ENCODE measurements at regions not wholly inside any gene's neighbourhood (a gene's known extent, or its start where the extent isn't known, plus 50 kb on each side); places are given as distances from the start of the nearest gene placed in this dataset.
"Not testable (repeated sequence)": the region's sequence is repeated elsewhere in the genome, so short reads cannot be mapped to it uniquely, and the experiment has no call there.

- DNase-seq (ENCODE audit: low spot score): no peak
Observed at GRCh38 chr3:18124501-18124900, 300.6 kb downstream of the SATB1 start.

GRCh38 chr3:18122264-18122663, 302.9 kb downstream of the SATB1 start:
- DNase-seq (ENCODE audit: low spot score): no peak

GRCh38 chr3:18121020-18121419, 304.1 kb downstream of the SATB1 start:
- DNase-seq (ENCODE audit: low spot score): no peak

DNA sequence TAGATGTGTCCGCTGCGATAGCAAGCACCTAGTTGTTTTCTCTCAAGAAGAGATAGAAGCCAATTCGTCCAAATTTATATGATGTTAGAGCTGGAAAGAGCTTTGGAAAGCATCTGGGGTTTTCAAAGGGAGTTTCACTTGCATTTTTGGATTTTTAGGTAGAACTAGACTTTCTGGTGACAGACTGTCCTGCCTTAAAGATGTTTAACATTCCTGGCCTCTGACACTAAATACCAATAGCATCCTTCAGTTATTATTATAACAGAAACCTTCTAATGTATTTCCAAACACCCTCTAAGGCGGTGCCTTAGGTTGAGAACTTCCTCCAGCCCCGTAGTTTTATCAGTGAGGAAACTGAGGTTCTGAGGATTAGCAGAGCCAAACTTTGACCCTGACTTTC, 305.3 kb downstream of the SATB1 start:
- DNase-seq (ENCODE audit: low spot score): no peak

DNA sequence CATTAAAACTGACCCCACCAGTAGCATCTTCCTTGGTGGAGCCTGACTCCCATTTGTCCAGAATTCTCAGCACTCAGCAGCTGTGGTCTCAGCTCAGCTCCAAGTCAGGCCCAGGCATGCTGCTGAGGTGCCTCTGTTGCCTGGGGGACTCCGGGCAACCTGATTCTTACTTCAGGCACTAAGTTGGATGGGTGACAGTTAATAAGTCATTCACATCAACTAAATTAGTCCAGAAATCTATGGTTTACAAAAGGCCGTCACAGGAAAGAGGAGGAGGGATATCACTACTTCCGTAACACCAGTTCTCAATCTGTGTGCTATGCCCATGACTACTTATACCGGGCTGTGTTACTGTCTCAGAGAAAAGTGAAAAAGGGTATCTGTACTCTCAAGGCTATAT, 310.2 kb downstream of the SATB1 start:
- no peak for DNase-seq (ENCODE audit: low spot score)

DNA sequence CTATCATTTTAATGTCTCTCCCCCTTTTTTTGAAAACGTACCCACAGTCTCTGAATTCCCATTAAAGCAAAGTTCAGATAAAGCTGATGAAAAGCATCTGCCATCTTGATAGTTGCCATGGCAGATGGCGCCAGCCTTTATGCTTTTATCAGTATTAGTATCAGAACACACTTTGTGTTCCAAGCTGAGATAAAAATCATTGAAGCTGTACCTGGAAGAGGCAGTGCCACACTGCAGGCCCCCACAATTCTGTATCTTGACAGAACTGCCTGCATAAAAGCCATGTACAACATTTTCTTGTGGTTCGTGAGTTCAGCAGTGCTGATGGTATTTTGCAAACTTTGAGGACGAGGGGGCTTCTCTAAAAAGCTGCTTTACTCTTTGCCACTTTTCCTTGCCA, 311.7 kb downstream of the SATB1 start:
- DNase-seq (ENCODE audit: low spot score): no peak

GRCh38 chr3:18112674-18113375, 312.3 kb downstream of the SATB1 start:
- DNase-seq (ENCODE audit: low spot score): no peak

DNA sequence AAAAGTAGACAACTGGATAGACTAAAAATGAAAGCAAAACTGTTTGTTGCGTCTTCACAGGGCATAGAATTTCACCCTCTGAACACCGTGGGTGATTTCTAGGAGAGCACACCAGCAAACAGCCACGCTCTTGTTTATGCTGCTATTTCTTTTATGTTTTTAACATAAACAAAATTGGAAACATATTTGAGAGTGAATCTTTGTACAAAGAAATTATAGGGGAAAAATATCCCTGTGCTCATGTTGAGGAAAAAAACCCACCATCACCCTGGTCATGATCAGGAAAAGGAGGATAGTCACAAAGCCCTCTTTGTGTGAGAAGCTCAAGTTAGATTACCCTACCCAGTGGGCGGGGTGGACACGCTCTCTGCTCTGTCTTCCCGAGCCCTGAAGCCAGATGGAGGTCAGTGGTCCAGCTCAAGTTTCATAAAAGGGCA, 313.3 kb downstream of the SATB1 start:
- no peak for DNase-seq (ENCODE audit: low spot score)

DNA sequence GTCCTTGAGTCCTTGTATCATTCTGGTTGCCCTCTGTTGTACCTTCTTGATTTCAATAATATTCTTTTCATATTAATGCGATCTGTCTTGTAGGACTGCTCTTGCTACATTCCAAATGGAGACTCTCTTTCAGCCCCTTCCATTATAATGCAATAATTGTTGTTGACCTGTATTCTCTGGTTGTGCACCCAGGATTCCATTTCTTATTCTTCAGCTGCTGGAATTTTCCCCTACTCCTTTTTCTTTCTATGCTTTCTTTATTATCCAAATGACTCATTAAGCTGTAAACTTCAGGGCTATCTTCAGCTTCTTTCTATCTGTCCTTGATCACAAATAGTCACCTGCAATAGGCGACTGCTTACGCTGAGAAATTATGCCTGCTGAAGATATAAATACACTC, 321.5 kb downstream of the SATB1 start:
- DNase-seq (ENCODE audit: low spot score): no peak

GRCh38 chr3:18100121-18100520, 325.0 kb downstream of the SATB1 start:
- DNase-seq (ENCODE audit: low spot score): no peak

DNA sequence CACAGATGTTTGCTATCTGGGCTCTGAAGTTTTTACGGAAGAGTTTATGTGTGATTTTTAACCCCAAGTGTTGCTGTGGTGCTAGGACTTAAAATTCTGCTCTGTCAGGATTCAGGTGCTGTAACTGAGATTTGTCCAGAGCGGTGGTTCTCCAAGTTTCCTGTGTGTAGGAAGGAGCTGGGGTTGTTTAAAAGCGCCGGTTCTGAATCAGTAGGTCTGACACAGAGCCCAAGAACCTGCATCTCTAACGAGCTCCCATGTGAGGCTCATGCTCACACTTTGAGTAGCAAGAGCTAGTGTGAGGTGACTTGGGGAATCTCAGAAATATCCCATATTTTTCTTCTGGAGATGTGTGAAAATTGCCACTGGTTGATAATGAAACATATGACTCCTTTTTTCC, 325.5 kb downstream of the SATB1 start:
- no peak for DNase-seq (ENCODE audit: low spot score)

GRCh38 chr3:18098960-18099587, 326.1 kb downstream of the SATB1 start:
- DNase-seq (ENCODE audit: low spot score): no peak

GRCh38 chr3:18097989-18098388, 327.1 kb downstream of the SATB1 start:
- no peak for DNase-seq (ENCODE audit: low spot score)

- DNase-seq (ENCODE audit: low spot score): no peak
Observed at GRCh38 chr3:18097473-18097872, 327.7 kb downstream of the SATB1 start.

DNA sequence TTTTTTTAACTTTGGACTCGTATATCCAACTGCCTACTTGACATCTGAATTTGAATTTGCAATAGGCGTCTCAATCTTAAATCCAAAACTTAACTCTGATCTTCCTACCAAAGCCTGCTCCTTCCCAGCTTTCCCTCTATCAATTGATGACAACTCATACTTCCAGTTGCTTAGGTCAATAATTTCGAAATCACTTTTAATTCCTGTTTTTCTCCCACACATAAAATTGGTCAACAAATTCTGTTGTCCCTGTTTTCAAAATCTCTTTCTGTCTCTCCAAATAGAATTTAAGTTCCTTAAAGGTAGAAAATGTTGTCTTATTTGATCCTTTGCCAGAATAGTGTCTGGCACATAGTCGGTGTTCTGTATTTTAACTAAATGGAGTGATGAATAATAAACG, 332.4 kb downstream of the SATB1 start:
- no peak for DNase-seq (ENCODE audit: low spot score)

DNA sequence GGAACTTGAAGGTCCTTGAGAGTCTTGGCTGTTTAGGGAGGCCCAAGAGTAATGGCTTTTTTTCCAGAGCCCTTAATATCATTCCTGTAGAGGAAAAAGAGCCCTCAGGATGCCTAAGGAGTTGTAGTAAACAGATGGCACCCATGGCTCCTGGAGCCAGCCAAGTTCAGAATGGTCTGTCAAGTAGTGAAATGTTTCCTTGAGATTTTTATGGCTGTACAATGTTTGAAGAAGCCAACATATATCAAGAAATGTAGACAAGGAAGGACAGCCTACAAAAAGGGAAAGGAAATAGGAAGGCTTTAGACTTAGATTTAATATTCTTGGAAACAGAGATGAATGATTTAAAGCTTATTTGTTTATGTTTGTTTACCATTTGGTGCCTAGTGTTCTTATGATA, 334.8 kb downstream of the SATB1 start:
- DNase-seq (ENCODE audit: low spot score): no peak

DNA sequence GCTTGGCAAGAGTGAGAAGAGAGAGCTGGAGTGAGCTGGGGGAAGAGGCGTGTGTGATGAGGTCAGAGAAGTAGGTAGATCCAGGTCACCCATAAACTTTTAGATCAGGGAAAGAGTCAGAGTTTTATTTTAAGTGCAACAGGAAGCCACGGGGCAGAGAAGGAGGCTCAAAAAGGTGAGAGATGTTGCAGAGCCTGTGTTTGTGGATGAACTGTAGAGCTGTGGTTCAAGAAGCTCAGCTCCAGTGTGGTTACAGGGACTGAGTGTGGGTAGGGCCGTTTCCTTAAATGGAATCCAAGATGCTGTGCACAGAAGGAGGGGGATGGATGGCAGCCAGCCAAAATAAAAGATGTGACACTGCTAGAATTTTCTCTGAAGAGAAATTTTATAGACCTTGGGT, 337.2 kb downstream of the SATB1 start:
- DNase-seq (ENCODE audit: low spot score): no peak

DNA sequence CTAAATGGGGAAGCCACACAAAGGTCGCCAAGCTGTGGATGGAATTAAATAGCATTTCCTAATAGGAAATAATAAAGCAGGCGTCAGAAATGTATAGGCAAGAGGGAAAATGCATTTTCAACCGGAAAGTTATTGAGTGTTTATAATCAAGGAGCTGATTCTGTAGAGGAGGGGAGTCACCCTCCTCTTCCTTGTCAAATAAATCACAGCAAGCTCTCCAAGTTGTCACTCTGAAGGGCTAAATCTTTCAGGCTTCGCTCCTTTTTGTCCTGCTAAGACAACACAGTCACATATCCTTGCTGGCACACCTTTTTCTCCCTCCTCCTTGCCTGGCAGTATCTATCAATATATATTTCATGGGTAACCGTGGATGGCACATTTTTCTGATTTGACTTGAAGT, 338.4 kb downstream of the SATB1 start:
- no peak for DNase-seq (ENCODE audit: low spot score)

- DNase-seq (ENCODE audit: low spot score): no peak
Observed at GRCh38 chr3:18086078-18086477, 339.1 kb downstream of the SATB1 start.

DNA sequence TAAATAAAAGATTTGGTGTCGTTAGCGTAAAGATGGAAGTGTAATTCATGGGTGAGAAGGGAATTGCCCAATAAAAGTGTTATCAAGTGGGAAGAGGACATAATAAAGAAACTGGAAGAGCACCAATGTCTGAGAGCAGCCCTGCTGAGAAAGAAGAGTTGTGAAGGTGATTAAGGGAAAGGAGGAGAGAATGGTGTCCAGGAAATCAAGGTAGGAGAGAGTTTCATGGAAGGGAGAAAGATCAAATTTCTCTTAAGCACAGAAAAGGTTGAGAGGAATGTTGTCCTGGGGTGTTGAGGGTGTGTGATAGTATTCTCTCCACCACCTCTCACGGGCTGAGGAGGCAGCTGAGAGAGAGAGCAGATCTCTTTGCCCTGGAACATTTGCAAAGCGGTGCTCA, 339.7 kb downstream of the SATB1 start:
- DNase-seq (ENCODE audit: low spot score): no peak

DNA sequence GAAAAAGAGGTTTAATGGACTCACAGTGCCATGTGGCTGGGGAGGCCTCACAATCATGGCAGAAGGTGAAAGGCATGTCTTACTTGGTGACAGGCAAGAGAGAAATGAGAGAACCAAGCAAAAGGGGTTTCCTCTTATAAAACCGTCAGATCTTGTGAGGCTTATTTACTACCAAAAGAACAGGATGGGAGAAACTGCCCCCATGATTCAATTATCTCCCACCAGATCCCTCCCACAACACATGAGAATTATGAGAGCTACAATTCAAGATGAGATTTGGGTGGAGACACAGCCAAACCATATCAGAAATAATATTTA, 340.8 kb upstream of the TBC1D5 start:
- DNase-seq (ENCODE audit: low spot score): not testable (repeated sequence)

GRCh38 chr3:18082551-18083272, 340.3 kb upstream of the TBC1D5 start:
- no peak for DNase-seq (ENCODE audit: low spot score)

DNA sequence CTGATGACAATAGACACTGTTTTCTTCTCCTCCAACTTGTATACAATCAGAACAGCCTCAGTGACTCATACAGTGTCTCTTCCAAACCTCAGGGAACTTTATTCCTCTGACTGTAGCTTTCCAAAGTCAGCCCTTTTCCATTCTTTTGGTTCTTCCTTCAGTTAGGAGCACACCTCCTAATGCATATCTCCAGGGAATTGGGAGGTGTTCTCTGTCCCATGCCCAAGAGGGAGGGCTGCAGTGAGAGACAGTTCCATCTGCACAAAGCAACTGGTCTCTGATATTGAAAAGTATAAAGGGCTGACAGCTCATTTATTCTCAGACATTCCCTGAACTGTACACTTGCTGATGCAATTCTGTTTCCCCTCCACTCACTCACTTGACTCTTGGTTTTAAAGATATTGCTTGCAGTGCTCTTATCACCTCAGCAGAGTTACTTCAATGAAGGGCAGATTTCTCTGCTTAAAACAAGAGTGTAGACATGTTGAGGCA, 337.8 kb upstream of the TBC1D5 start:
- no peak for DNase-seq (ENCODE audit: low spot score)
